H1 (cell line): ENCODE measurements at regions not wholly inside any gene's neighbourhood (a gene's known extent, or its start where the extent isn't known, plus 50 kb on each side); places are given as distances from the start of the nearest gene placed in this dataset.
A peak's percentile ranks its signal among the peaks of the same experiment; 100 is the strongest.

Experiments
- CTCF ChIA-PET: fragments of 300-600 bp; sonication (Branson Sonifier 250); formaldehyde crosslinking; loops from one replicate; lab custom pipeline; 2021; ENCODE audit not compliant: partially characterized antibody; lab: Charles Lee
- POLR2A ChIA-PET: fragments of 300-600 bp; sonication (Branson Sonifier 250); formaldehyde crosslinking; loops from one replicate; lab custom pipeline; 2021; ENCODE audit warnings: inconsistent platforms; ENCODE audit not compliant: partially characterized antibody; lab: Charles Lee
- DNase-seq, 2 experiments: peaks; one replicate each; pipeline versions ENCODE4 v3.0.0 to v3.0.0-alpha.2; 2010 to 2022; ENCODE audit warnings: low spot score in 2 of 2, low read depth in 1 of 2, mixed read lengths in 1 of 2
- FAIRE-seq: peaks from 2 replicates; lab custom pipeline; 2011; peaks lifted over from hg19 to GRCh38; lab: Jason Lieb, UNC
- H2AFZ ChIP-seq: 2 replicates; pipeline ENCODE4 v1.8.1; 2012; ENCODE audit warnings: low read length, inconsistent platforms
- H2AK5ac ChIP-seq: 2 replicates; pipeline ENCODE4 v1.6.1; 2013; ENCODE audit warnings: low read depth, low read length
- H2BK120ac ChIP-seq: replicated peaks from 2 replicates; pipeline ENCODE3; 2013; ENCODE audit warnings: low read depth, low read length, inconsistent platforms
- H2BK12ac ChIP-seq: 2 replicates; pipeline ENCODE4 v1.6.1; 2013; ENCODE audit warnings: low read depth, low read length
- H2BK15ac ChIP-seq: 2 replicates; pipeline ENCODE4 v1.6.1; 2013; ENCODE audit warnings: low read length
- H2BK20ac ChIP-seq: 2 replicates; pipeline ENCODE4 v1.6.1; 2013; ENCODE audit warnings: low read length
- H2BK5ac ChIP-seq: 2 replicates; pipeline ENCODE4 v1.6.1; 2013; ENCODE audit warnings: low read depth, low read length
- H3K14ac ChIP-seq: 2 replicates; pipeline ENCODE4 v1.6.1; 2013; ENCODE audit warnings: inconsistent platforms; ENCODE audit not compliant: insufficient read length
- H3K18ac ChIP-seq: 2 replicates; pipeline ENCODE4 v1.6.1; 2013; ENCODE audit warnings: low read length; ENCODE audit errors: extremely low read depth
- H3K23ac ChIP-seq: 2 replicates; pipeline ENCODE4 v1.6.1; 2013; ENCODE audit warnings: inconsistent platforms; ENCODE audit not compliant: insufficient read length
- H3K23me2 ChIP-seq: 2 replicates; pipeline ENCODE4 v1.6.1; 2013; ENCODE audit warnings: low read depth, low read length
- H3K27ac ChIP-seq: 2 replicates; pipeline ENCODE4 v1.6.1; 2011; ENCODE audit warnings: low read depth, low read length, inconsistent platforms
- H3K27me3 ChIP-seq, 4 experiments: replicated peaks in 1 of 4; 1 replicate in 1 of 4; 2 replicates in 3 of 4; pipeline versions ENCODE4 v1.6.1 to v1.8.1; 2011 to 2013; ENCODE audit warnings: low read length in 3 of 4, mild to moderate bottlenecking in 3 of 4, inconsistent platforms in 2 of 4, mixed read lengths in 2 of 4, moderate library complexity in 1 of 4; ENCODE audit not compliant: control insufficient read depth in 3 of 4, insufficient read depth in 3 of 4; ENCODE audit errors: extremely low read depth in 1 of 4
- H3K36me3 ChIP-seq, 4 experiments: 2 replicates each; pipeline versions ENCODE4 v1.6.1 to v1.8.1; 2011 to 2013; ENCODE audit warnings: mild to moderate bottlenecking in 4 of 4, low read length in 3 of 4, moderate library complexity in 2 of 4, control low read depth in 1 of 4, inconsistent platforms in 1 of 4; ENCODE audit not compliant: insufficient read depth in 4 of 4, control insufficient read depth in 2 of 4
- H3K4ac ChIP-seq: replicated peaks from 2 replicates; pipeline ENCODE3; 2013; ENCODE audit warnings: low read length, low read depth, mixed read lengths, inconsistent platforms; ENCODE audit not compliant: insufficient read length
- H3K4me1 ChIP-seq, 4 experiments: replicated peaks in 1 of 4; 1 replicate in 1 of 4; 2 replicates in 3 of 4; pipeline versions ENCODE4 v1.6.1 to v1.8.1; 2011 to 2013; ENCODE audit warnings: low read length in 3 of 4, inconsistent platforms in 2 of 4, mixed read lengths in 1 of 4; ENCODE audit not compliant: insufficient read depth in 4 of 4, control insufficient read depth in 3 of 4
- H3K4me2 ChIP-seq, 2 experiments: 2 replicates each; pipeline versions ENCODE4 v1.6.1 to v1.8.1; 2011 to 2013; ENCODE audit warnings: low read depth in 2 of 2, low read length in 2 of 2, control low read depth in 1 of 2, inconsistent platforms in 1 of 2, mild to moderate bottlenecking in 1 of 2; ENCODE audit not compliant: insufficient read depth in 1 of 2
- H3K4me3 ChIP-seq, 4 experiments: fragments of 200-600, 300-600 bp in 1 of 4; sonication (generic), shearing (Covaris generic), sonication (Bioruptor Twin) in 1 of 4; 2 replicates each; pipeline versions ENCODE4 v1.5.1 to v1.8.1; 2011 to 2016; ENCODE audit warnings: low read length in 4 of 4, low read depth in 3 of 4, control low read depth in 2 of 4, inconsistent platforms in 2 of 4, mild to moderate bottlenecking in 2 of 4, mixed read lengths in 1 of 4, moderate library complexity in 1 of 4; ENCODE audit not compliant: insufficient read depth in 2 of 4; ENCODE audit errors: extremely low read depth in 1 of 4
- H3K56ac ChIP-seq: replicated peaks from 2 replicates; pipeline ENCODE3; 2013; ENCODE audit warnings: low read depth, mild to moderate bottlenecking, mixed read lengths, low read length, inconsistent platforms; ENCODE audit not compliant: insufficient read length
- H3K79me1 ChIP-seq: 2 replicates; pipeline ENCODE4 v1.6.1; 2013; ENCODE audit warnings: low read depth, low read length, control low read depth
- H3K79me2 ChIP-seq, 2 experiments: 2 replicates each; pipeline versions ENCODE4 v1.6.1 to v1.8.1; 2012 to 2013; ENCODE audit warnings: low read length in 2 of 2, mild to moderate bottlenecking in 2 of 2, inconsistent platforms in 1 of 2; ENCODE audit not compliant: insufficient read depth in 2 of 2, control insufficient read depth in 1 of 2
- H3K9ac ChIP-seq, 4 experiments: replicated peaks in 1 of 4; 1 replicate in 1 of 4; 2 replicates in 3 of 4; pipeline versions ENCODE4 v1.6.1 to v1.8.1; 2011 to 2013; ENCODE audit warnings: low read depth in 3 of 4, low read length in 3 of 4, control low read depth in 2 of 4, mild to moderate bottlenecking in 2 of 4, moderate library complexity in 2 of 4, inconsistent platforms in 1 of 4; ENCODE audit errors: extremely low read depth in 1 of 4
- H3K9me3 ChIP-seq, 2 experiments: 2 replicates each; pipeline versions ENCODE4 v1.6.1 to v1.8.1; 2012 to 2013; ENCODE audit warnings: mild to moderate bottlenecking in 2 of 2, moderate library complexity in 2 of 2, control low read depth in 1 of 2, inconsistent platforms in 1 of 2, low read depth in 1 of 2, low read length in 1 of 2, mixed read lengths in 1 of 2; ENCODE audit not compliant: insufficient read depth in 2 of 2
- H4K20me1 ChIP-seq, 2 experiments: replicated peaks in 1 of 2; 2 replicates each; pipeline versions ENCODE3 to v1.8.1; 2011 to 2013; ENCODE audit warnings: inconsistent platforms in 2 of 2, low read length in 2 of 2, mild to moderate bottlenecking in 1 of 2; ENCODE audit not compliant: insufficient read depth in 2 of 2, control insufficient read depth in 1 of 2
- H4K5ac ChIP-seq: 2 replicates; pipeline ENCODE4 v1.6.1; 2013; ENCODE audit warnings: low read length, low read depth, mixed read lengths, inconsistent platforms; ENCODE audit not compliant: insufficient read length
- H4K8ac ChIP-seq: 2 replicates; pipeline ENCODE4 v1.8.0; 2013; ENCODE audit warnings: mild to moderate bottlenecking, moderate library complexity, low read length, inconsistent platforms; ENCODE audit not compliant: insufficient read depth; ENCODE audit errors: extremely low read depth
- H4K91ac ChIP-seq: replicated peaks from 2 replicates; pipeline ENCODE3; 2013; ENCODE audit warnings: low read length, mixed read lengths, inconsistent platforms; ENCODE audit not compliant: insufficient read length
- CEBPB ChIP-seq: IDR thresholded peaks from 2 replicates; pipeline ENCODE4 v1.6.1; 2012; ENCODE audit warnings: low read depth, low read length
- CTCF ChIP-seq, 3 experiments: IDR thresholded peaks; 1 replicate in 2 of 3; 2 replicates in 1 of 3; pipeline versions ENCODE4 v1.5.1 to v1.6.1; 2011; ENCODE audit warnings: low read length in 3 of 3, mild to moderate bottlenecking in 3 of 3, inconsistent platforms in 2 of 3, low read depth in 1 of 3, moderate library complexity in 1 of 3; ENCODE audit not compliant: insufficient read depth in 1 of 3; ENCODE audit errors: control extremely low read depth in 1 of 3
- E2F6 ChIP-seq: IDR thresholded peaks from 2 replicates; pipeline ENCODE4 v1.6.1; 2012; ENCODE audit warnings: inconsistent platforms
- EZH2 ChIP-seq: fragments of 200-600 bp; sonication (generic); IDR thresholded peaks from 2 replicates; pipeline ENCODE4 v1.7.1; 2012; ENCODE audit warnings: low read depth, mild to moderate bottlenecking, moderate library complexity, low read length, inconsistent platforms; ENCODE audit not compliant: severe bottlenecking
- HDAC6 ChIP-seq: IDR thresholded peaks from one replicate; pipeline ENCODE4 v1.7.1; 2012; ENCODE audit warnings: low read depth, mild to moderate bottlenecking, inconsistent platforms, low read length, moderate library complexity
- PHF8 ChIP-seq: fragments of 200-600 bp; sonication (generic); conservative IDR thresholded peaks from 2 replicates; pipeline ENCODE4 v1.7.1; 2012; ENCODE audit warnings: low read depth, mild to moderate bottlenecking, inconsistent platforms, low read length, moderate library complexity
- POU5F1 ChIP-seq: IDR thresholded peaks from 2 replicates; pipeline ENCODE4 v1.6.1; 2011; ENCODE audit warnings: low read depth, mild to moderate bottlenecking, low read length, moderate library complexity
- SP1 ChIP-seq: IDR thresholded peaks from 2 replicates; pipeline ENCODE4 v1.6.1; 2011; ENCODE audit warnings: low read depth, low read length
- ZNF274 ChIP-seq: IDR thresholded peaks from 2 replicates; pipeline ENCODE4 v1.7.0; 2012; ENCODE audit warnings: low read length, borderline replicate concordance; ENCODE audit errors: extremely low read depth
- WGBS, 2 experiments: shearing (Covaris generic) in 1 of 2; methylation state at CpG; one replicate each; pipeline versions ENCODE4 v1.1.6 to v1.1.7; 2013 to 2015; ENCODE audit warnings: low lambda C conversion rate in 2 of 2, mixed read lengths in 2 of 2, inconsistent platforms in 1 of 2, low coverage in 1 of 2, missing lambda C conversion rate in 1 of 2; ENCODE audit not compliant: insufficient replicate concordance in 2 of 2, insufficient coverage in 1 of 2, insufficient read length in 1 of 2; ENCODE audit errors: extremely low coverage in 1 of 2, missing lambda C conversion rate in 1 of 2; 5-methylcytosine and 5-hydroxymethylcytosine counted together

GRCh38 chr18:5073026-5073944 lies 123.8 kb downstream of the AKAIN1 start:
- Histone ChIP-seq H4K20me1 (no peaks in the 10 kb centered on the region), H4K8ac (no peak overlapping the region), H3K27ac (no peak overlapping the region), H3K23me2 (no peaks in the 10 kb centered on the region), H2BK120ac (no peak overlapping the region), H2AK5ac (no peak overlapping the region), H3K9ac (no peak overlapping the region), H3K4me1 (no peaks in the 10 kb centered on the region), H4K5ac (no peak overlapping the region), H2BK5ac (no peak overlapping the region), H3K23ac (no peak overlapping the region), H2AFZ (no peak overlapping the region), H3K4ac (no peak overlapping the region), H3K79me2 (no peaks in the 10 kb centered on the region), H3K56ac (no peak overlapping the region), H3K4me2 (no peak overlapping the region), H3K14ac (no peak overlapping the region), H3K27me3 (no peaks in the 10 kb centered on the region; a peak in 1 of 7 replicates), H2BK20ac (no peak overlapping the region), H3K18ac (no peak overlapping the region), H3K36me3 (no peaks in the 10 kb centered on the region), H2BK15ac (no peak overlapping the region), H2BK12ac (no peak overlapping the region), H3K4me3 (no peak overlapping the region), H3K79me1 (no peaks in the 10 kb centered on the region), H4K91ac (no peak overlapping the region), H3K9me3 (no peaks in the 10 kb centered on the region)
- 42% methylated on average over 9 of the region's 9 CpGs; no CpG with 5 or more reads in 1 of the 2 experiments for WGBS, 2 experiments
- DNase-seq: peak in 1 of 2 experiments; percentile 52
- ChIA-PET CTCF (interaction anchor here (0.6 to 3.1 kb wide), 28 partner anchors 8 to 1860 kb away, joined by 3 to 12 read pairs (median 3); no protein-coding TSS in a partner anchor), POLR2A (interaction anchor here (1.0 kb wide), 1 partner anchor 88 kb away, joined by 3 read pairs; no protein-coding TSS in a partner anchor)
- peak; percentile 94 for FAIRE-seq
- TF ChIP-seq EZH2 (no peak), SP1 (no peak), POU5F1 (no peak), E2F6 (no peak), CEBPB (peak; percentile 37; the same call in 1 of the 2 replicates), PHF8 (no peak), HDAC6 (no peak), CTCF (IDR thresholded peaks at IDR 0.05; ENCODE audit: control extremely low read depth in 1 of 3, insufficient read depth in 1 of 3, low read depth in 1 of 3, low read length in 3 of 3) (peak; percentile 14 to 82 (median 63)), ZNF274 (no peak)
